Astrocyte (in vitro differentiated cells and primary cell): ENCODE measurements at regions not wholly inside any gene's neighbourhood (a gene's known extent, or its start where the extent isn't known, plus 50 kb on each side); places are given as distances from the start of the nearest gene placed in this dataset.

Experiments used
- DNase-seq: peaks from one replicate; pipeline ENCODE4 v3.0.0-alpha.2; 2010; ENCODE audit warnings: low read depth
- FAIRE-seq: peaks from 2 replicates; lab custom pipeline; 2011; peaks lifted over from hg19 to GRCh38; lab: Jason Lieb, UNC
- H2AFZ ChIP-seq: 2 replicates; pipeline ENCODE4 v1.6.0; 2012; ENCODE audit warnings: low read depth, low read length, inconsistent platforms
- H3K27ac ChIP-seq: 2 replicates; pipeline ENCODE4 v1.5.1; 2011; ENCODE audit warnings: low read depth, low read length, inconsistent platforms
- H3K27me3 ChIP-seq: 2 replicates; pipeline ENCODE4 v1.6.0; 2011; ENCODE audit warnings: low read length, inconsistent platforms; ENCODE audit not compliant: insufficient read depth
- H3K36me3 ChIP-seq: 2 replicates; pipeline ENCODE4 v1.5.1; 2011; ENCODE audit warnings: low read length, inconsistent platforms; ENCODE audit not compliant: insufficient read depth
- H3K4me1 ChIP-seq: 2 replicates; pipeline ENCODE4 v1.5.1; 2011; ENCODE audit warnings: low read length, inconsistent platforms; ENCODE audit not compliant: insufficient read depth
- H3K4me2 ChIP-seq: 2 replicates; pipeline ENCODE4 v1.6.0; 2012; ENCODE audit warnings: low read length, inconsistent platforms
- H3K4me3 ChIP-seq: 2 replicates; pipeline ENCODE4 v1.5.1; 2011; ENCODE audit warnings: low read depth, mild to moderate bottlenecking, low read length, inconsistent platforms; ENCODE audit not compliant: insufficient read depth
- H3K79me2 ChIP-seq: 2 replicates; pipeline ENCODE4 v1.6.0; 2012; ENCODE audit warnings: mild to moderate bottlenecking, low read length, inconsistent platforms; ENCODE audit not compliant: insufficient read depth
- H3K9ac ChIP-seq: 2 replicates; pipeline ENCODE4 v1.6.0; 2012; ENCODE audit warnings: mild to moderate bottlenecking, low read length, inconsistent platforms
- H3K9me3 ChIP-seq: 2 replicates; pipeline ENCODE4 v1.5.1; 2012; ENCODE audit warnings: low read depth, mild to moderate bottlenecking, low read length, inconsistent platforms; ENCODE audit not compliant: insufficient read depth
- H4K20me1 ChIP-seq: 2 replicates; pipeline ENCODE4 v1.6.0; 2012; ENCODE audit warnings: low read length, inconsistent platforms; ENCODE audit not compliant: insufficient read depth
- H3K27ac Mint-ChIP-seq: one replicate; pipeline ENCODE4 v1.8.0; 2021; ENCODE audit warnings: mild to moderate bottlenecking, mixed read lengths; ENCODE audit not compliant: unreplicated experiment
- H3K27me3 Mint-ChIP-seq: one replicate; pipeline ENCODE4 v1.8.0; 2021; ENCODE audit warnings: low read depth, mixed read lengths; ENCODE audit not compliant: unreplicated experiment
- H3K36me3 Mint-ChIP-seq: one replicate; pipeline ENCODE4 v1.8.0; 2021; ENCODE audit warnings: low read depth, mixed read lengths; ENCODE audit not compliant: unreplicated experiment
- H3K4me1 Mint-ChIP-seq: one replicate; pipeline ENCODE4 v1.8.0; 2021; ENCODE audit warnings: low read depth, mixed read lengths; ENCODE audit not compliant: unreplicated experiment
- H3K4me3 Mint-ChIP-seq: one replicate; pipeline ENCODE4 v1.8.0; 2021; ENCODE audit warnings: mild to moderate bottlenecking, moderate library complexity, mixed read lengths; ENCODE audit not compliant: unreplicated experiment
- H3K9me3 Mint-ChIP-seq: one replicate; pipeline ENCODE4 v1.8.0; 2021; ENCODE audit warnings: mild to moderate bottlenecking, mixed read lengths; ENCODE audit not compliant: unreplicated experiment
- CTCF ChIP-seq: IDR thresholded peaks from 2 replicates; pipeline ENCODE4 v1.5.1; 2011; ENCODE audit warnings: low read depth, mild to moderate bottlenecking, inconsistent platforms, low read length, moderate library complexity; ENCODE audit not compliant: insufficient read depth
- EZH2 ChIP-seq: IDR thresholded peaks from 2 replicates; pipeline ENCODE4 v1.6.1; 2012; ENCODE audit warnings: mild to moderate bottlenecking, low read length, inconsistent platforms; ENCODE audit not compliant: insufficient read depth

- no peak for FAIRE-seq
- no peak overlapping the region for H3K27ac Mint-ChIP-seq
- no peaks in the 10 kb centered on the region for H3K4me1 Mint-ChIP-seq
- Histone ChIP-seq H3K27me3 (no peaks in the 10 kb centered on the region), H4K20me1 (no peaks in the 10 kb centered on the region), H3K27ac (no peak overlapping the region), H3K36me3 (no peaks in the 10 kb centered on the region), H3K79me2 (no peaks in the 10 kb centered on the region), H3K9ac (no peak overlapping the region), H3K4me3 (no peak overlapping the region), H3K9me3 (no peaks in the 10 kb centered on the region), H2AFZ (no peak overlapping the region), H3K4me2 (no peak overlapping the region), H3K4me1 (no peaks in the 10 kb centered on the region)
- no peaks in the 10 kb centered on the region for H3K9me3 Mint-ChIP-seq
- no peak for DNase-seq
- no peaks in the 10 kb centered on the region for H3K27me3 Mint-ChIP-seq
- no peaks in the 10 kb centered on the region for H3K36me3 Mint-ChIP-seq
- no peak for TF ChIP-seq EZH2
- no peak for TF ChIP-seq CTCF
- H3K4me3 Mint-ChIP-seq: no peak overlapping the region
Observed at GRCh38 chr1:188719735-188720134, 1757.9 kb downstream of the BRINP3 start.

GRCh38 chr1:188723332-188724020, 1754.2 kb downstream of the BRINP3 start:
- Histone ChIP-seq H3K27ac (no peak overlapping the region), H3K79me2 (no peaks in the 10 kb centered on the region), H3K4me3 (no peak overlapping the region), H3K27me3 (no peaks in the 10 kb centered on the region), H4K20me1 (no peaks in the 10 kb centered on the region), H3K4me1 (no peaks in the 10 kb centered on the region), H3K9me3 (no peaks in the 10 kb centered on the region), H3K9ac (no peak overlapping the region), H2AFZ (no peak overlapping the region), H3K36me3 (no peaks in the 10 kb centered on the region), H3K4me2 (no peak overlapping the region)
- Mint-ChIP-seq H3K4me1 (no peaks in the 10 kb centered on the region), H3K27me3 (no peaks in the 10 kb centered on the region), H3K36me3 (no peaks in the 10 kb centered on the region), H3K4me3 (no peak overlapping the region), H3K9me3 (no peaks in the 10 kb centered on the region), H3K27ac (no peak overlapping the region)
- DNase-seq (peak; percentile 47), FAIRE-seq (no peak)
- TF ChIP-seq EZH2 (no peak), CTCF (no peak)

- Histone ChIP-seq H4K20me1 (no peaks in the 10 kb centered on the region), H3K9ac (no peak overlapping the region), H3K9me3 (no peaks in the 10 kb centered on the region), H3K4me2 (no peak overlapping the region), H3K27ac (no peak overlapping the region), H3K4me3 (no peak overlapping the region), H3K27me3 (no peaks in the 10 kb centered on the region), H2AFZ (no peak overlapping the region), H3K79me2 (no peaks in the 10 kb centered on the region), H3K36me3 (no peaks in the 10 kb centered on the region), H3K4me1 (no peaks in the 10 kb centered on the region)
- no peak overlapping the region for H3K27ac Mint-ChIP-seq
- H3K9me3 Mint-ChIP-seq: peaks cover 3% of the 10 kb centered on the region
- H3K4me1 Mint-ChIP-seq: no peaks in the 10 kb centered on the region
- no peak for TF ChIP-seq CTCF
- TF ChIP-seq EZH2: no peak
- FAIRE-seq (no peak), DNase-seq (no peak)
- no peaks in the 10 kb centered on the region for H3K27me3 Mint-ChIP-seq
- no peak overlapping the region for H3K4me3 Mint-ChIP-seq
- no peaks in the 10 kb centered on the region for H3K36me3 Mint-ChIP-seq
Observed at GRCh38 chr1:188729039-188729438, 1748.6 kb downstream of the BRINP3 start.
